Activated CD8-positive, alpha-beta memory T cell treated with anti-CD3 and anti-CD28 coated beads for 48 hours (primary cell): ENCODE measurements at regions not wholly inside any gene's neighbourhood (a gene's known extent, or its start where the extent isn't known, plus 50 kb on each side); places are given as distances from the start of the nearest gene placed in this dataset.

Source experiments
- DNase-seq, 3 experiments: peaks; one replicate each; pipeline ENCODE4 v3.0.0-alpha.2; 2020; ENCODE audit warnings: low read depth in 2 of 3, low spot score in 2 of 3

- no peak for DNase-seq
These were observed 73.6 kb upstream of the ADAMTS16 start for GRCh38 chr5:5066276-5067186.

- no peak for DNase-seq
These were observed 70.3 kb upstream of the ADAMTS16 start for GRCh38 chr5:5069851-5070250.

- no peak for DNase-seq
These were observed 68.6 kb upstream of the ADAMTS16 start for GRCh38 chr5:5071554-5071953.

- DNase-seq: no peak
These were observed 62.9 kb upstream of the ADAMTS16 start for GRCh38 chr5:5077236-5077635.

- no peak for DNase-seq
These were observed 61.9 kb upstream of the ADAMTS16 start for GRCh38 chr5:5078009-5078897.

GRCh38 chr5:5079876-5080275 lies 60.3 kb upstream of the ADAMTS16 start:
- DNase-seq: no peak

GRCh38 chr5:5080790-5081189 lies 59.3 kb upstream of the ADAMTS16 start:
- DNase-seq: no peak

- no peak for DNase-seq
These were observed 54.7 kb upstream of the ADAMTS16 start for GRCh38 chr5:5085381-5085780.

- DNase-seq: no peak
These were observed 50.1 kb upstream of the ADAMTS16 start for GRCh38 chr5:5089895-5090649.
